ENCODE measurements at regions not wholly inside any gene's neighbourhood (a gene's known extent, or its start where the extent isn't known, plus 50 kb on each side); places are given as distances from the start of the nearest gene placed in this dataset.
A peak's percentile ranks its signal among the peaks of the same experiment; 100 is the strongest.

DNA sequence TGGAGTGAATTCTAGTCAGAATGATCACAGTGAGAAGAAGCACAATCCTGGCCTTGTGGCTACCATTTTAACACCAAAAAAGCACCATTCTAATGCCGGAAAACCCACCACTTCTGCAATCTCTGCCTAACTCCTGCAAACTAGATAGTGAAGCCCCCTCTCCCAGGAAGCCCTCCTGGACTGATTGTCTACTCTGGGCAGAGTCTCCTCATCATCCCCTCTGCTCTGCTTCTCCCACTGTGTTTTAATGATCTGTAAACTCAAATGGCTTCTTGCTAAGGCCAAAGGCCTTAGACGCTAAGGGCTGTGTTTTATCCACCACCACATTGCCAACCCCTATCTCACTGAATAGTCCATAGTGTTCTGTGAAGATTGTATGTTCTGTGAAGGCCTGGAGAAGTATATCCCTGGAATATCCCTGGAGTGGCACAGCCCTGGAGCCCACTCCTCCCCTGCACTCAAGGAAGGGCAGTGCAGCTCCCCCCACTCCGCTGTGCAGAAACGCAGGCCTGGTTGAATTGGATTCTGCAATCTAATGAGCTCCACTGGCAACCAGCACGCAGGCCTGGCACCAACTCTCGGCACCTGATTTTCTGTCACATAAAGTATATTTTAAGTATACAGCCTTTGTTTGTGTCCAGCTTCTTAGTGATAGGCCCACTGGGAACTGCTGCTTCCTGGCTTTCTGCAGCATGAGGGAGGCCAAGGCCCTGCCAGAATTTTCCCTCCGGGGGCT lies 126.3 kb downstream of the ATPSCKMT start:
- TF ChIP-seq, protein P1, sequence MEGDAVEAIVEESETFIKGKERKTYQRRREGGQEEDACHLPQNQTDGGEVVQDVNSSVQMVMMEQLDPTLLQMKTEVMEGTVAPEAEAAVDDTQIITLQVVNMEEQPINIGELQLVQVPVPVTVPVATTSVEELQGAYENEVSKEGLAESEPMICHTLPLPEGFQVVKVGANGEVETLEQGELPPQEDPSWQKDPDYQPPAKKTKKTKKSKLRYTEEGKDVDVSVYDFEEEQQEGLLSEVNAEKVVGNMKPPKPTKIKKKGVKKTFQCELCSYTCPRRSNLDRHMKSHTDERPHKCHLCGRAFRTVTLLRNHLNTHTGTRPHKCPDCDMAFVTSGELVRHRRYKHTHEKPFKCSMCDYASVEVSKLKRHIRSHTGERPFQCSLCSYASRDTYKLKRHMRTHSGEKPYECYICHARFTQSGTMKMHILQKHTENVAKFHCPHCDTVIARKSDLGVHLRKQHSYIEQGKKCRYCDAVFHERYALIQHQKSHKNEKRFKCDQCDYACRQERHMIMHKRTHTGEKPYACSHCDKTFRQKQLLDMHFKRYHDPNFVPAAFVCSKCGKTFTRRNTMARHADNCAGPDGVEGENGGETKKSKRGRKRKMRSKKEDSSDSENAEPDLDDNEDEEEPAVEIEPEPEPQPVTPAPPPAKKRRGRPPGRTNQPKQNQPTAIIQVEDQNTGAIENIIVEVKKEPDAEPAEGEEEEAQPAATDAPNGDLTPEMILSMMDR (IDR thresholded peaks at IDR 0.05; ENCODE audit: insufficient read depth, low read depth, low read length), result no peak
- no peak for DNase-seq (ENCODE audit: low read depth)
- H3K4me3 ChIP-seq (ENCODE audit: low read depth, low read length), result no peak overlapping the region

DNA sequence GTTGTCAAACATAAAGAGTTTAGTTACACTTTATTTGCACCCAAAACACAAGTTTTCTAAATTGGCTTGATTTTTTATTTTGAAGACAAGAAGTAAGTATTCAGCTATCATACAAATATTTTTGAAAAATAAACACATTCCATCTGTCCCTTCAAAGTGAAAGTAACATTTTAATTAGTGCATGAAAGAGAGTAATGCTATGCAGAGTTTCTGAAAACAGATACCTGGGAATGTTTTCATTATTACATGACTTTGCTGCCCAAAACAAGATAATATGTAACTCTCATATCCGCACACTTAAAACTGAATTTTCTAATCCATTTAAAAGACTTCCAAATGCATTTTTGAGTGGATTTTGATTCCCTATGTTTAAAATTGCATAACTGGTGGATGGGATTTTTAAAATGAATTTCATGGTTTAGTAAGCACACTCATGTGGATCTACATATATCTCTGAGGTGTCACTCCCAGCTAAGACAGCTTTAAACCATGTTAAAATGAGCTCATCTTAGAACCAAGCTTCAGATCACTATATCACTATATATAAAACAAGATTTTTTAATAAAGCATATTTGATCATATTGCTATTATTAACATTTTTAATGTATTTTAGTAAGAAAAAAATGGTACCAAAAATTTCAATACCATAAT lies 127.5 kb downstream of the ATPSCKMT start:
- no peak overlapping the region for H3K4me3 ChIP-seq (ENCODE audit: low read depth, low read length)
- TF ChIP-seq, protein P1 (IDR thresholded peaks at IDR 0.05; ENCODE audit: insufficient read depth, low read depth, low read length), result no peak
- peak; percentile 2 for DNase-seq (ENCODE audit: low read depth)

DNA sequence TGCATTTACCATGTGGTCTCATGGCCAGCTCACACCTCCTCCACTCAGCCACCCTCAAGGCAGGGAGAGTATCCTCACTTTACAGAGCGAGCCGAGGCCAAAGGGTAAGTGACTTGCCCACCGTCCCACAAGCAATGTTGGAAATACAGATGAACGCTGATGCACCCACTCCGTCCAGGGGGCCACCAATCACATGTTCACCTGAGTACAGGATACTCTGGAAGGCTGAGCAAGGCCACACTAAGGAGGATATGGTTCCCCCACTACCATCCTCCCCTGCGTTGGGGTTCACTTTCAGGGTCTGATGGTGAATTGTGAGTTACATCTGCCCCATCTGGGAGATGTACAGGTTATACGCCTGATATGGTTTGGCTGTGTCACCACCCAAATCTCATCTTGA lies 128.8 kb downstream of the ATPSCKMT start:
- no peak for DNase-seq (ENCODE audit: low read depth)
- H3K4me3 ChIP-seq (ENCODE audit: low read depth, low read length), result no peak overlapping the region
- TF ChIP-seq, protein P1 (IDR thresholded peaks at IDR 0.05; ENCODE audit: insufficient read depth, low read depth, low read length), result no peak

DNA sequence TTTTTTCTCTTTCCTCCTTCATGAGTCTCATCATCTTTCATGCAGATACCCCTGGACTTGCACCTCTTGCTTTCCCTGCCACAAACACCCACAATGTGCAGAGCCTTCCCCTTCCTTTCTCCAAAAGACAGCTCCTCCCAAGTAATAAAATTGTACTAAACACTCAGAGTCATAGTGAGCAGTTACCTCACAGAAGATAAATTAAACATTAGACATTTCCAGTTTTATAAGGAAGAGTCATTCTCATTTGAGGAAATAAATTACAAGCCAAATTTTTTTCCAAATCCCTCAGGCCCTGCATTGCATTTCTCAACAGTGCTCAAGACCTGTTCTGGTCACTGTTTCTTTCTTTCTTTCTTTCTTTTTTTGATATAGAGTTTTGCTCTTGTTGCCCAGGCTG lies 131.5 kb downstream of the ATPSCKMT start:
- TF ChIP-seq, protein P1 (IDR thresholded peaks at IDR 0.05; ENCODE audit: insufficient read depth, low read depth, low read length), result no peak
- peak; percentile 8 for DNase-seq (ENCODE audit: low read depth)

DNA sequence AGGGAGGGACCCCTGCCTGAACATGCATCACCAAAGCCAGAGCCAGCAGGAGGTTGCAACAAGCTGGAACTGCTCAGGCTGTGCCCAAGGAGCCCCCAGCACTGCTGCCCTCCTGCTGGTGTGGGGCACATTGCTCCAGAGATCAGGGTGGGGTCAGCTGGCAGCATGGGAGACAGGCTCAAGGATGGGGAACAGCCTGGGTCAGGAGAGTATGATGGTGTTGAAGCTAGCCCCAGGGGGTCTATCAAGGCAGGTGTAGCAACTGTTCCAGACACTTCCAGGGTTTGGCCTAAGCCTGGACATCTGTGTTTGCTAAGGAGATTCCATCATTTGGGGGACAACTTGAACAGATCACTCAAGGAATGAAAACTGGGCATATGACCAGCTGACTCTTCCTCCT lies 133.1 kb downstream of the ATPSCKMT start:
- H3K4me3 ChIP-seq (ENCODE audit: low read depth, low read length), result no peak overlapping the region
- TF ChIP-seq, protein P1 (IDR thresholded peaks at IDR 0.05; ENCODE audit: insufficient read depth, low read depth, low read length), result no peak
- DNase-seq (ENCODE audit: low read depth), result no peak

More for the DNA sequence above, 131.5 kb downstream of the ATPSCKMT start:
- H3K4me3 ChIP-seq (ENCODE audit: low read depth, low read length), result no peak overlapping the region

DNA sequence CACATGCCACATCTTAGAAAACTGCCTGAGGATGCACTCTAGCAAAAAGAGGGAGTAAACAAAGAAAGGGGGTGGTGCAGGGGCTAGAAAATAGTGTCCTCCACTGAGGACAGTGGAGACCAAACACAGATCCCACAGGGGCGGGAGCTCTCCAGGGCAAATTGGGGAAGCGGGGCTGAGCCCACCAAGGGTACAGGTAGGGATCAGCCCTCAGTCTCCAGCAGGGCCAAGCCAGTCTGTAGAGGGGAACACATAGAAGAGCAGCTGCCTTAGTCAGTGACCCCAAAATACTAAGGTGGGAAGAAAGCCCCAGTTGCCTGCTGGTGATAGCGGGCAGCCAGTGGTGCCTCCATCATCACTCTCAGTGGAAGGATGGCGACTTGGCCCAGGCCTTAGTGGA lies 134.0 kb downstream of the ATPSCKMT start:
- no peak overlapping the region for H3K4me3 ChIP-seq (ENCODE audit: low read depth, low read length)
- DNase-seq (ENCODE audit: low read depth), result no peak
- TF ChIP-seq, protein P1 (IDR thresholded peaks at IDR 0.05; ENCODE audit: insufficient read depth, low read depth, low read length), result no peak

Measured in fibroblast of villous mesenchyme (primary cell).